Right lobe of liver (tissue), 4 donors: ENCODE measurements at regions not wholly inside any gene's neighbourhood (a gene's known extent, or its start where the extent isn't known, plus 50 kb on each side); places are given as distances from the start of the nearest gene placed in this dataset.

Experiments used
- CTCF ChIP-seq, 4 donors: fragments of 200-600 bp in 3 of 4; fragments of 450-650 bp in 1 of 4; IDR thresholded peaks; one replicate each; pipeline versions ENCODE4 v1.5.1 to v1.8.0; 2016 to 2022; ENCODE audit warnings: antibody characterized with exemption in 4 of 4, mild to moderate bottlenecking in 2 of 4
- POLR2A ChIP-seq: fragments of 450-650 bp; IDR thresholded peaks from one replicate; pipeline ENCODE4 v1.6.1; 2017; ENCODE audit warnings: antibody characterized with exemption, mild to moderate bottlenecking
- donor health status: DM: no; HTN: no; CAD: no.
- donor health status: DM: no; HTN: no; CAD: no.
- donor health status: DM: no; HTN: yes; CAD: no.

DNA sequence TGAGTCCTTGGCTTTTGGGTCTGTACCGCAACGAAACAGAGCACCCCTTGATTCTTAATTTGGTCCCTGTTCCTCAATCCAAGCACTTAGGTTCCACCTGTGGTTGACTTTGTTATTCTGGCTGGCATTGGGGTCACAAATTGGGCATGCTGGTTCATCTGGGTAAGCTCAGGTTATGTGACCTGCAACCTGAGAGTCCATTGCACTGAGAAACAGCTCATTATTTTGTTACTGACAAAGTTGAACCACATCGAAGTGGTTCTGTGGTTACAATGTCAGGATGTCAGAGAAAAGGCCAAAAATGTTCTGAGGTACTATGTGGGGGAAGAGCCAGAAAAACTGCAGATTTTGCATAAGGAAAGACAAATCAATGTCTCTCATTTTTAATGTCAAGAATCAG, 74.2 kb downstream of the ZNF621 start:
- TF ChIP-seq CTCF (IDR thresholded peaks at IDR 0.05) (no peak), POLR2A (no peak)
